GM19463 (cell line): ENCODE measurements at regions not wholly inside any gene's neighbourhood (a gene's known extent, or its start where the extent isn't known, plus 50 kb on each side); places are given as distances from the start of the nearest gene placed in this dataset.
"Not testable (repeated sequence)": the region's sequence is repeated elsewhere in the genome, so short reads cannot be mapped to it uniquely, and the experiment has no call there.

Experiments used
- ATAC-seq: cut with Tn5 transposase; IDR thresholded peaks from one replicate; pipeline ENCODE4 v1.9.1; 2021; ENCODE audit warnings: mild to moderate bottlenecking, moderate library complexity; ENCODE audit not compliant: unreplicated experiment

- ATAC-seq = no peak
Measured at GRCh38 chr11:15825976-15826650, 530.2 kb downstream of the SOX6 start.

- ATAC-seq = peak; percentile 72
Measured at GRCh38 chr11:15826826-15827225, 529.5 kb downstream of the SOX6 start.

GRCh38 chr11:15828215-15828853, 528.0 kb downstream of the SOX6 start:
- ATAC-seq = no peak

- ATAC-seq = no peak
Measured at GRCh38 chr11:15829312-15829711, 527.0 kb downstream of the SOX6 start.

GRCh38 chr11:15830741-15831428, 525.5 kb downstream of the SOX6 start:
- no peak for ATAC-seq

- ATAC-seq = no peak
Measured at GRCh38 chr11:15835788-15836411, 520.4 kb downstream of the SOX6 start.

GRCh38 chr11:15836795-15837194, 519.6 kb downstream of the SOX6 start:
- no peak for ATAC-seq

- no peak for ATAC-seq
Measured at GRCh38 chr11:15837901-15838489, 518.4 kb downstream of the SOX6 start.

- ATAC-seq = no peak
Measured at GRCh38 chr11:15839061-15839460, 517.3 kb downstream of the SOX6 start.

- ATAC-seq = no peak
Measured at GRCh38 chr11:15840966-15841365, 515.4 kb downstream of the SOX6 start.

GRCh38 chr11:15841931-15842740, 514.2 kb downstream of the SOX6 start:
- ATAC-seq = no peak

GRCh38 chr11:15843309-15843872, 513.0 kb downstream of the SOX6 start:
- ATAC-seq = no peak

- ATAC-seq = no peak
Measured at GRCh38 chr11:15845261-15845660, 511.1 kb downstream of the SOX6 start.

- no peak for ATAC-seq
Measured at GRCh38 chr11:15848631-15849168, 507.6 kb downstream of the SOX6 start.

GRCh38 chr11:15849257-15849656, 507.1 kb downstream of the SOX6 start:
- ATAC-seq = no peak

- not testable (repeated sequence) for ATAC-seq
Measured at GRCh38 chr11:15850335-15850734, 506.0 kb downstream of the SOX6 start.

- ATAC-seq = no peak
Measured at GRCh38 chr11:15851051-15851498, 505.3 kb downstream of the SOX6 start.

GRCh38 chr11:15852179-15852578, 504.2 kb downstream of the SOX6 start:
- no peak for ATAC-seq

GRCh38 chr11:15854245-15854644, 502.1 kb downstream of the SOX6 start:
- ATAC-seq = no peak

GRCh38 chr11:15858881-15859280, 497.5 kb downstream of the SOX6 start:
- no peak for ATAC-seq
